AG09309 (cell line): ENCODE measurements at regions not wholly inside any gene's neighbourhood (a gene's known extent, or its start where the extent isn't known, plus 50 kb on each side); places are given as distances from the start of the nearest gene placed in this dataset.

Experiments
- DNase-seq: peaks from one replicate; pipeline ENCODE4 v3.0.0-alpha.2; 2010; ENCODE audit warnings: low read depth
- H3K4me3 ChIP-seq: 2 replicates; pipeline ENCODE4 v1.5.1; 2011; ENCODE audit warnings: mild to moderate bottlenecking, low read depth, low read length, moderate library complexity; ENCODE audit not compliant: control insufficient read depth
- CTCF ChIP-seq: IDR thresholded peaks from 2 replicates; pipeline ENCODE4 v1.5.1; 2011; ENCODE audit warnings: mild to moderate bottlenecking, low read depth, low read length, inconsistent platforms; ENCODE audit not compliant: insufficient read depth, control insufficient read depth; ENCODE audit errors: missing control alignments

- no peak overlapping the region for H3K4me3 ChIP-seq
- DNase-seq = no peak
- peak; percentile 35 for TF ChIP-seq CTCF
Measured at GRCh38 chrX:83008415-83008814, 499.7 kb upstream of the POU3F4 start.

DNA sequence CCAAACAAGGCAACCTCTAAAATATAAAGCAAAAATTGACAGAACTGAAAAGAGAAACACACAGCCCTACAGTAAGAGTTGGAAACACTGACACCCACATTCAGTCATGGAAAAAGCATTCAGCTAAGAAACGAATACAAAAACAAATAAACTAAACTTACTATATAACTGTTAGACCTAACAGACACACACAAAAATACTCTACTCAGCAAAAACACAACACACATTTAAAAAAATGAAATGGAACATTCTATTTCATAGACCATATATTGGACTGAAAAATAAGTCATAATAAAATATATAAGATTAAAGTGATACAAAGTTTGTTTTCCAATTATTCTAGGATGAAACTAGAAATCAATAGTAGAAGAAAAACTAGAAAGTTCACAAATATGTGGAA lies 488.8 kb upstream of the POU3F4 start:
- no peak for TF ChIP-seq CTCF

DNA sequence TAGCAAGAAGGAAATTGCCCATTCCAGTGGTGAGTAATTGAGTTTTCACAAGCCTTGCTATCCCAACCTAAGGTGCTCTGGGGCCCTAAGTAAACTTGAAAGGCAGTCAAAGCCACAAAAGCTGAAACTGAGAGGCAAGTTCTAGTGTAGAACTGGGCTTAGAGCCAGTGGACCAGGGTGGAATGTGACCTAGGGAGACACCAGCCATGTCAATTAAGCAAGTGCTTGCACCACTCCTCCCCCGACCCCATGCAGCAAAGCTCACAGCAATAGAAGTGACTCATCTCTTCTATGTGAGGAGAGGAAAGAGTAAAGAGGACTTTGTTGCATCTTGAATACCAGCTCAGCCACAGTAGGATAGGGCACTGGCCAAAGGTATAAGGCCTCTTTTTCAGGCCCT lies 486.1 kb upstream of the POU3F4 start:
- DNase-seq = no peak
- no peak overlapping the region for H3K4me3 ChIP-seq
- TF ChIP-seq CTCF = no peak

More for the DNA sequence above, 488.8 kb upstream of the POU3F4 start:
- no peak overlapping the region for H3K4me3 ChIP-seq
- no peak for DNase-seq
